PFSK-1 (cell line): ENCODE measurements at regions not wholly inside any gene's neighbourhood (a gene's known extent, or its start where the extent isn't known, plus 50 kb on each side); places are given as distances from the start of the nearest gene placed in this dataset.

Source experiments
- POLR2AphosphoS5 ChIP-seq: IDR thresholded peaks from 2 replicates; pipeline ENCODE4 v1.6.1; 2012; ENCODE audit warnings: low read depth, mild to moderate bottlenecking, control low read depth, low read length, moderate library complexity
- REST ChIP-seq, 2 experiments: IDR thresholded peaks; 2 replicates each; pipeline versions ENCODE4 v1.6.1 to v1.8.0; 2011 to 2012; ENCODE audit warnings: low read depth in 2 of 2, low read length in 2 of 2, control low read depth in 1 of 2, inconsistent platforms in 1 of 2, mild to moderate bottlenecking in 1 of 2, moderate library complexity in 1 of 2; ENCODE audit not compliant: insufficient read depth in 1 of 2

GRCh38 chr2:200222791-200223190 lies 83.7 kb upstream of the SPATS2L start:
- no peak for TF ChIP-seq REST (IDR thresholded peaks at IDR 0.05; ENCODE audit: insufficient read depth in 1 of 2, low read depth in 2 of 2, low read length in 2 of 2)
- no peak for TF ChIP-seq POLR2AphosphoS5
